Activated CD4-positive, alpha-beta T cell treated with anti-CD3 and anti-CD28 coated beads, Interleukin-2, amount 50 U/mL, for 4 hours (primary cell): ENCODE measurements at regions not wholly inside any gene's neighbourhood (a gene's known extent, or its start where the extent isn't known, plus 50 kb on each side); places are given as distances from the start of the nearest gene placed in this dataset.

ENCODE experiments used
- DNase-seq, 2 experiments: peaks; one replicate each; pipeline ENCODE4 v3.0.0-alpha.2; 2020

GRCh38 chr2:21544392-21544791, 420.6 kb downstream of the TDRD15 start:
- no peak for DNase-seq

- DNase-seq = no peak
Observed at GRCh38 chr2:21552981-21553380, 429.2 kb downstream of the TDRD15 start.

GRCh38 chr2:21559351-21559750, 435.6 kb downstream of the TDRD15 start:
- DNase-seq = no peak

- DNase-seq = no peak
Observed at GRCh38 chr2:21561965-21562364, 438.2 kb downstream of the TDRD15 start.

GRCh38 chr2:21567395-21567794, 443.6 kb downstream of the TDRD15 start:
- DNase-seq = no peak

- DNase-seq = no peak
Observed at GRCh38 chr2:21571686-21572085, 447.9 kb downstream of the TDRD15 start.

GRCh38 chr2:21580391-21580790, 456.6 kb downstream of the TDRD15 start:
- no peak for DNase-seq

GRCh38 chr2:21585881-21586280, 462.1 kb downstream of the TDRD15 start:
- no peak for DNase-seq

- DNase-seq = no peak
Observed at GRCh38 chr2:21590026-21590690, 466.4 kb downstream of the TDRD15 start.

- DNase-seq = no peak
Observed at GRCh38 chr2:21591926-21592325, 468.2 kb downstream of the TDRD15 start.

- DNase-seq = no peak
Observed at GRCh38 chr2:21599417-21599816, 475.6 kb downstream of the TDRD15 start.

- DNase-seq = no peak
Observed at GRCh38 chr2:21602789-21603188, 479.0 kb downstream of the TDRD15 start.

GRCh38 chr2:21607572-21607971, 483.8 kb downstream of the TDRD15 start:
- DNase-seq = no peak

- DNase-seq = no peak
Observed at GRCh38 chr2:21610304-21610703, 486.5 kb downstream of the TDRD15 start.

GRCh38 chr2:21617885-21618434, 494.2 kb downstream of the TDRD15 start:
- no peak for DNase-seq

- DNase-seq = no peak
Observed at GRCh38 chr2:21620771-21621170, 497.0 kb downstream of the TDRD15 start.

- DNase-seq = no peak
Observed at GRCh38 chr2:21627938-21628337, 504.2 kb downstream of the TDRD15 start.

- no peak for DNase-seq
Observed at GRCh38 chr2:21633015-21633414, 509.2 kb downstream of the TDRD15 start.

GRCh38 chr2:21633466-21633865, 509.7 kb downstream of the TDRD15 start:
- no peak for DNase-seq

GRCh38 chr2:21633911-21634310, 510.1 kb downstream of the TDRD15 start:
- DNase-seq = no peak

GRCh38 chr2:21640046-21640445, 516.3 kb downstream of the TDRD15 start:
- DNase-seq = no peak

- no peak for DNase-seq
Observed at GRCh38 chr2:21642647-21643046, 518.9 kb downstream of the TDRD15 start.

GRCh38 chr2:21643180-21643579, 519.4 kb downstream of the TDRD15 start:
- no peak for DNase-seq

GRCh38 chr2:21644266-21644665, 520.5 kb downstream of the TDRD15 start:
- no peak for DNase-seq

- DNase-seq = no peak
Observed at GRCh38 chr2:21646345-21646744, 522.6 kb downstream of the TDRD15 start.
